ENCODE measurements at regions not wholly inside any gene's neighbourhood (a gene's known extent, or its start where the extent isn't known, plus 50 kb on each side); places are given as distances from the start of the nearest gene placed in this dataset.

- no peak overlapping the region for H3K4me3 ChIP-seq
Measured at GRCh38 chr12:13805041-13805440, 176.4 kb downstream of the GRIN2B start.

GRCh38 chr12:13801543-13801942 lies 179.9 kb downstream of the GRIN2B start:
- Histone ChIP-seq H3K4me3 (no peak overlapping the region), H3K27ac (replicated peaks) (no peak overlapping the region), H3K27me3 (ENCODE audit: low read depth) (peaks cover 8% of the 10 kb centered on the region), H3K4me1 (no peaks in the 10 kb centered on the region), H3K36me3 (no peaks in the 10 kb centered on the region), H3K9me3 (replicated peaks) (no peaks in the 10 kb centered on the region)
- intact Hi-C loops (cut with micrococcal nuclease) = no loop called here
- no peak for TF ChIP-seq CTCF (IDR thresholded peaks at IDR 0.05; ENCODE audit: borderline replicate concordance)
- DNase-seq = no peak

More at GRCh38 chr12:13805041-13805440, 176.4 kb downstream of the GRIN2B start:
- intact Hi-C loops (cut with micrococcal nuclease) = no loop called here
- Histone ChIP-seq H3K36me3 (no peaks in the 10 kb centered on the region), H3K4me1 (no peaks in the 10 kb centered on the region), H3K9me3 (replicated peaks) (no peaks in the 10 kb centered on the region), H3K27ac (replicated peaks) (no peak overlapping the region), H3K27me3 (ENCODE audit: low read depth) (peaks cover 15% of the 10 kb centered on the region)
- TF ChIP-seq CTCF (IDR thresholded peaks at IDR 0.05; ENCODE audit: borderline replicate concordance) = no peak
- no peak for DNase-seq

- H3K4me1 ChIP-seq = no peaks in the 10 kb centered on the region
- TF ChIP-seq CTCF (IDR thresholded peaks at IDR 0.05; ENCODE audit: borderline replicate concordance) = no peak
- H3K36me3 ChIP-seq = no peaks in the 10 kb centered on the region
- intact Hi-C loops (cut with micrococcal nuclease) = no loop called here
- no peak for DNase-seq
- H3K27me3 ChIP-seq (ENCODE audit: low read depth) = no peaks in the 10 kb centered on the region
- H3K9me3 ChIP-seq (replicated peaks) = no peaks in the 10 kb centered on the region
- H3K27ac ChIP-seq (replicated peaks) = no peak overlapping the region
- no peak overlapping the region for H3K4me3 ChIP-seq
Measured at GRCh38 chr12:13799574-13799973, 181.8 kb downstream of the GRIN2B start.

- no peaks in the 10 kb centered on the region for H3K4me1 ChIP-seq
- intact Hi-C loops (cut with micrococcal nuclease) = no loop called here
Measured at GRCh38 chr12:13798162-13798561, 183.2 kb downstream of the GRIN2B start.

GRCh38 chr12:13794706-13795105 lies 186.7 kb downstream of the GRIN2B start:
- no peak for DNase-seq
- intact Hi-C loops (cut with micrococcal nuclease) = no loop called here
- Histone ChIP-seq H3K4me1 (no peaks in the 10 kb centered on the region), H3K9me3 (replicated peaks) (no peaks in the 10 kb centered on the region), H3K36me3 (no peaks in the 10 kb centered on the region), H3K4me3 (no peak overlapping the region), H3K27me3 (ENCODE audit: low read depth) (no peaks in the 10 kb centered on the region), H3K27ac (replicated peaks) (no peak overlapping the region)
- TF ChIP-seq CTCF (IDR thresholded peaks at IDR 0.05; ENCODE audit: borderline replicate concordance) = no peak

More at GRCh38 chr12:13798162-13798561, 183.2 kb downstream of the GRIN2B start:
- DNase-seq = no peak
- no peaks in the 10 kb centered on the region for H3K36me3 ChIP-seq
- TF ChIP-seq CTCF (IDR thresholded peaks at IDR 0.05; ENCODE audit: borderline replicate concordance) = no peak
- no peaks in the 10 kb centered on the region for H3K9me3 ChIP-seq (replicated peaks)
- H3K27ac ChIP-seq (replicated peaks) = no peak overlapping the region
- H3K4me3 ChIP-seq = no peak overlapping the region
- H3K27me3 ChIP-seq (ENCODE audit: low read depth) = no peaks in the 10 kb centered on the region

- TF ChIP-seq CTCF (IDR thresholded peaks at IDR 0.05; ENCODE audit: borderline replicate concordance) = no peak
- DNase-seq = no peak
Measured at GRCh38 chr12:13790317-13790716, 191.1 kb downstream of the GRIN2B start.

More at GRCh38 chr12:13790317-13790716, 191.1 kb downstream of the GRIN2B start:
- no peaks in the 10 kb centered on the region for H3K9me3 ChIP-seq (replicated peaks)
- H3K27me3 ChIP-seq (ENCODE audit: low read depth) = peaks cover 12% of the 10 kb centered on the region
- H3K36me3 ChIP-seq = no peaks in the 10 kb centered on the region
- H3K27ac ChIP-seq (replicated peaks) = no peak overlapping the region
- H3K4me3 ChIP-seq = no peak overlapping the region
- intact Hi-C loops (cut with micrococcal nuclease) = no loop called here
- H3K4me1 ChIP-seq = no peaks in the 10 kb centered on the region
